Gastroesophageal sphincter (tissue), 3 donors: ENCODE measurements at regions not wholly inside any gene's neighbourhood (a gene's known extent, or its start where the extent isn't known, plus 50 kb on each side); places are given as distances from the start of the nearest gene placed in this dataset.

Source experiments
- EP300 ChIP-seq: sonication (generic); formaldehyde crosslinking; IDR thresholded peaks from one replicate; pipeline ENCODE4 v1.6.1; 2017; ENCODE audit warnings: antibody characterized with exemption, mild to moderate bottlenecking
- POLR2A ChIP-seq, 2 donors: fragments of 450-650 bp; IDR thresholded peaks; one replicate each; pipeline ENCODE4 v1.6.1; 2017; ENCODE audit warnings: antibody characterized with exemption in 2 of 2, mild to moderate bottlenecking in 2 of 2, moderate library complexity in 1 of 2
- POLR2AphosphoS5 ChIP-seq: sonication (generic); formaldehyde crosslinking; IDR thresholded peaks from one replicate; pipeline ENCODE4 v1.6.1; 2017; ENCODE audit warnings: antibody characterized with exemption
- TF ChIP-seq, protein P1 (sequence below), 4 experiments: fragments of 200-600 bp in 2 of 4; fragments of 450-650 bp in 2 of 4; sonication (generic) in 1 of 4; IDR thresholded peaks; one replicate each; pipeline ENCODE4 v1.5.1; 2017 to 2019; ENCODE audit warnings: antibody characterized with exemption in 4 of 4, mild to moderate bottlenecking in 2 of 4, moderate library complexity in 2 of 4

DNA sequence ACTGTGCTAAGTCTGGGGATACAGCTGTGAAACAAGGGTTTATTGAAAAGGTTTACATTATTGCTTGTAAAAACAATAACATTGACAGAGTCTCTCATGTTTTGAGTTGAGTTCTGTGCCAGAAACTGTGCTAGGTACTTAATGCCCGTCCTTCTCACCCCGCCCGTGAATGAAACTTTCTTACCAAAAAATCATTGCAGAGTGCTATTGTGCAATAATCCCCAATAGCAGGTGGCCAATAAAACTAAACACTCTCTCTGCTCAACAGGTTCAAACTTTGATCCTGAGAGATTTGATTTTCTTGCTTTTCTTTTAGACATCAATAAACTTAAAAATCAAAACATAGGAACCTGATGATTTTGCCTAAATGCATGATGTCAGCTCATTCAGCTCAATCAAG lies 441.6 kb downstream of the HAPSTR1 start:
- TF ChIP-seq, protein P1, sequence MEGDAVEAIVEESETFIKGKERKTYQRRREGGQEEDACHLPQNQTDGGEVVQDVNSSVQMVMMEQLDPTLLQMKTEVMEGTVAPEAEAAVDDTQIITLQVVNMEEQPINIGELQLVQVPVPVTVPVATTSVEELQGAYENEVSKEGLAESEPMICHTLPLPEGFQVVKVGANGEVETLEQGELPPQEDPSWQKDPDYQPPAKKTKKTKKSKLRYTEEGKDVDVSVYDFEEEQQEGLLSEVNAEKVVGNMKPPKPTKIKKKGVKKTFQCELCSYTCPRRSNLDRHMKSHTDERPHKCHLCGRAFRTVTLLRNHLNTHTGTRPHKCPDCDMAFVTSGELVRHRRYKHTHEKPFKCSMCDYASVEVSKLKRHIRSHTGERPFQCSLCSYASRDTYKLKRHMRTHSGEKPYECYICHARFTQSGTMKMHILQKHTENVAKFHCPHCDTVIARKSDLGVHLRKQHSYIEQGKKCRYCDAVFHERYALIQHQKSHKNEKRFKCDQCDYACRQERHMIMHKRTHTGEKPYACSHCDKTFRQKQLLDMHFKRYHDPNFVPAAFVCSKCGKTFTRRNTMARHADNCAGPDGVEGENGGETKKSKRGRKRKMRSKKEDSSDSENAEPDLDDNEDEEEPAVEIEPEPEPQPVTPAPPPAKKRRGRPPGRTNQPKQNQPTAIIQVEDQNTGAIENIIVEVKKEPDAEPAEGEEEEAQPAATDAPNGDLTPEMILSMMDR (IDR thresholded peaks at IDR 0.05), result no peak
- TF ChIP-seq POLR2A (IDR thresholded peaks at IDR 0.05) (no peak), EP300 (no peak), POLR2AphosphoS5 (no peak)
